H54 (cell line): ENCODE measurements at regions not wholly inside any gene's neighbourhood (a gene's known extent, or its start where the extent isn't known, plus 50 kb on each side); places are given as distances from the start of the nearest gene placed in this dataset.

Experiments
- DNase-seq: peaks from one replicate; pipeline ENCODE4 v3.0.0; 2011; ENCODE audit warnings: low spot score, mixed read lengths; ENCODE audit not compliant: insufficient read length
- FAIRE-seq: peaks from 3 replicates; lab custom pipeline; 2011; peaks lifted over from hg19 to GRCh38; lab: Jason Lieb, UNC
- POLR2A ChIP-seq: IDR thresholded peaks from 2 replicates; pipeline ENCODE4 v1.6.1; 2011; ENCODE audit warnings: low read depth, mild to moderate bottlenecking, low read length

DNA sequence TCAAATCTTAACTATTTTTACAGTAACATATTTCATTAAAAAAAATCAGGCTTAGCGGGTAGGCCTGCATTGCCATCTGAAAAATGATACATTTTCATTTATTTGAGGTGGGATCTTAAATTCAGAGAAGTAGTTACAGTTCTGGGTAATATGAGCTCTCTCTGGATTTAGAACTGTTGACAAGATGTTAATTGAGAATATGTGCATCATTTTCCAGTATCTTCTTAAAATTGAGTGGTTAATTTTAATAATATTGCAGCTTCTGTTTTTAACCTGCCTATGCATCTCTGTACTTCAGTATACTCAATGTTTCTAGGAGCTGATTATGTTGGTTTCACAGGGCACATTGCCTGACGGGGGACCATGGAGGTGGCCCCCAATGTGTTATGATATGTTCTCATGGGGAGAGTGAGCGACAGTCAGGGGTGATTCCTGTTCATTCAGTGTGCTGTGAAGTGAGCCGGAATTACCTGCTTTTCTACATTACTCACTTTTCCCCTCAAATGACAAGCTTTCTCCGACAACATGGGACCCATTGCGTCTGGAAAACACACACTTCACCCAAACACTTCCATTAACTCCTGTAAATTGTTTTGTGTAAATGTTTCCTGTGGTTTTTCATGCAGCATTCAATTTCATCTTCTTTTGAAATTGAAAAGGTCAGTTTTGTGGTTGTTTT lies 406.2 kb downstream of the MTX2 start:
- TF ChIP-seq POLR2A = no peak
- no peak for DNase-seq
- FAIRE-seq = no peak

DNA sequence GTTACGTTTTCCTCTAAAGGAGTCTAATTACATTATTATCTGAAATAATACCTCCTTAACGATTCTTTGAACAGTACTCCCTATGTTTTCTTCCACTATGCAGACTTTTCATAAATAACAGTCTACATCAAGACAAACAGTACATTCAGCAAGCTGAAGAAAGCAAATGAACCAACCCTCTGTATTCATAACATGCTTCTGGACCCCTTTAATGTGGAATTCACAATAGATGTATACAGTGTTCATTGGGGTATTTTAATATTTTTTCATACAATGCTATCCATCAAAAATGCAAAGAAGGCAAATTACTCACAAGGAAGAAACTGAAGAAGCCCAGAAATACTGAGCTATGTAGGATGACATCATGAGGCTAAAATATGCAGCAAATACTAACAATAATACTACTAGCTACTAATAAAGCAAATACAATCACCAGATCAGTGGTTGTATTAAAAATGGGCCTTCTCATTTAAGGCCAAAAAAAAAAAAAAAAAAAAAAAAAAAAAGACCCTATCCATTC lies 408.6 kb downstream of the MTX2 start:
- no peak for TF ChIP-seq POLR2A
- no peak for FAIRE-seq
- no peak for DNase-seq

DNA sequence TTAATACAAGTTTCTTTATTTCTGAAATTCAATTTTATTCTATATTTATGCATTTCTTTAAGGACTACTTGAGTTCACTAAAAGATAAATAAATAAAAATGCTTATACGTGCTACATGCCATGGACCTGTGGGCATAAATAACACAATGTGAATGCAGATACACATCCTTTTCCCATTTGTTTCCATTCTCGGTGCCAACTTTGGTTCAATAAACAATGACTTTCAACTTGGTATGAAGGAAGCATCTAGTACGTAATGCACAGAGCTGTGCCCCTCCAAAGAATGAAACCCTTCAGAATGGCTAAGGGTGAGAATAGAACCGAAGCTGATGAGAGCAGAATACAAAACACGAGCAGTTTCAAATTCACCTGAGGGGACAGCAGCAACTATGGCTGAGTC lies 409.3 kb downstream of the MTX2 start:
- no peak for TF ChIP-seq POLR2A
- no peak for DNase-seq
- peak; percentile 48 for FAIRE-seq

DNA sequence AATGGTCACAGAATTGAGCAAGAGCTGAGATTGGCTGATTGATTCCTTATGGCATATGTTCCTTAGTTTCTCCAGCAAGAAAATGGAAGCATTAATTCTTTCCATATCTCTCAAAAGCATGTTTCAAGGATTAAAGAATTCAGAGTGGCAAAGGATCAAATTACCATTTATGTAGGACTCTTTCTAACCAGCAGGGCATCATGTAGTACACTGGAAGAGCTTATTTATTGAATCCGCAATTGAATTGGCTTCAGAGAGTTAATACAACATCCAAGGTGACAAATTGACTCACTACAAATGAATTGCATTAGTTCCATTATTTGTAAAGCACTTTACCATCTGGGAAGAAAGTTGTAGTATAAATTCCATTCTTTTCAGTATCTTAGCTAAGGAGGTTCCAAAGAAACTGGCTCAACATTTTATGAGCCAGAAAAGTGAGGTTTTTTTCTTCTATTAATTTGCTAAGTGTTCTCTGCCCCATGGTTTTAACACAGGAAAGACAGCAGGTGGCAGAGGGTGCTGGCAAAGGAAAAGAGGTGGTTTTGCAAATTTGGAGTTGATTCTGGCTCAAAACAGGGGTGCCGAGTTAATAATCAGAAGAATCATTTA lies 409.9 kb downstream of the MTX2 start:
- TF ChIP-seq POLR2A = no peak
- no peak for DNase-seq
- no peak for FAIRE-seq

DNA sequence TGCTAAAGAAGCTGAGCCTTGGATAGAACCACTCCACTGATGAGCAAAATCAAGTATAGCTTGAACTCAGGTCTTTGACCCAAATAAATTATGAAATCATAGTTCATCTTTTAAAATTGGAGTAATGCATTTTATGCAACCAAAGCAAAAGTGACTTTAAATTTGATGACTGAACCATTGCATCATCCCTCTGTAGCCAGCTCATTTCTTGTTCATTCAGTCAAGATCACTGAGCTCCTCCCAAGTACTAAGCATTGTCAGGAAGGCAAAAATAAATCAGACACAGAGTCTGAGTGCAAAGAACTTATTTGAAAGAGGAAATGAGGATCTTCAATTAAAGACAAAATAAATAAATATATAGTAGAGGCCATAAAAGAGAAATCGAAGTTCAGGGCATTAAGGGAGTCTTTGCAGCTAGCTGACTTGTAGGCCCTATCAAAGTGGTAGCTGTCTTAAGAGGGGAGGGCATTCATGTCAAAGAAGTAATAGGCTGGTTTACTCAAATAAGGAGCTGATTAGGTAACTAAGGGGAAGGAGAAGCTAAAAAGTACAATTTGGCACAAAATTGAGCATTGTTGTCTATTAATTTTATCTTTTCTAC lies 411.8 kb downstream of the MTX2 start:
- FAIRE-seq = peak; percentile 61
- no peak for TF ChIP-seq POLR2A
- DNase-seq = no peak

DNA sequence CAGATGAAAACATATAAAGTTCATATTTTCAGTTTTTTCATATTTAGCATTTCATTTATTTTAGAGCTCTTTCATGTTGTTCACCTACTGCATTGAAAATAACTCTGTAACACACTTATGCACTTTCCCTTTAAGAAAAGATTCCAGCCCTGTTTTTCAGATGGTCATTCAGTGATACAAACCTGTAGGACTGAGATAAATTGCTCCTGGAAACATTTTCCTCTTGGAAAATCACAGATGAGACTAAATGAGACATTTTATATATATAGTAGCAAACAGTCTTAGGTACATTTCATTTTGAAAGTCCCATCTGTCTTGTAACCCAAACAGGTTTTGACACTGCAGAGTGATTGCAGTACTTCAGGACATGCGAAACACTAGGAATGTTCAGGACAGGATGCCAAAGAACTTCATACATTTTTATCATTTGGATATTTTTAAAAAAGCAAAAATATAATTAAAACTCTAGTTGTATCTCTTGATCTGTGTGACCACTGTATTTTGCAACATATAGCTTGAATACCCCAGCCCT lies 412.4 kb downstream of the MTX2 start:
- FAIRE-seq (no peak), DNase-seq (no peak)
- no peak for TF ChIP-seq POLR2A

DNA sequence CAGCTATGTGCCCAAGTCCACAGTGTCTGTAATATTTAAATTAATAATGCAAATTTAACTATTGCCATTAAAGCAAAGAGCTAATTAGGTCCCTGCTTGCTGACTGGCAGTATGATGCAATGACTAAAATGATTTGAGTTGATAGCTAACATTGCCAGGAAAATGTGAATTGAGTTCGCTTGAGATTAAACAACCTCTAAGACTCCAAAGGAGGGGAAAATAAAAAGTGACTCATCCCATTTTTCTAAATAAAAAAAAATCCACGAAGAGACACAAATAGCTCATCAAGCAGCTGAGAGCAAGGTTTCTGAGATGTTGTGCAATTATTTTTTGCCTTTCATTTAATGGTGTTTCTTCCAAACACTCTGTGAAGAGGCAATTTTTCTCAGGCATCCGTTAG lies 413.0 kb downstream of the MTX2 start:
- DNase-seq = no peak
- FAIRE-seq = no peak
- no peak for TF ChIP-seq POLR2A

DNA sequence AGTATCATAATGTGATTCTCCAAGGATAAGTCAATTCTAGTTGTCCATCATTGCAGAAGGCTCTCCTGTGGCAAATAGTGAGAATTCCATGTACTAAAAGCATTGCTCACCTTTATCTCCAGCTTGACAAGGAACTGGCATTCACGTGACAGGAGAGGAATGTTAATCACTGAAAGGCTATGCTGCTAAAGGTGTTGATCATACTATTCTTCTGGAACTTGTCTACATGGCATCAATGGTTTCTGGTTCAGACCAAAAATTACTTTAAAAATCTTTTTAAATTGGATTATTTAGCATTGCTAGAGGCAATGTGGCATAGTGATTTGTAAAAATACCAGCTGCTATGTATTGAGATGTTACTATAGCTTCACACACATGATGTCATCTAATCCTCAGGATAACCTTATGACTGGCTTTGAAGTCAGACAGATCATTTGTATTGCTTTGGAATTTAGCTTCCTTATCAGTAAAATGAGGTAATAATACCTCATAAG lies 414.4 kb downstream of the MTX2 start:
- DNase-seq (no peak), FAIRE-seq (no peak)
- TF ChIP-seq POLR2A = no peak

DNA sequence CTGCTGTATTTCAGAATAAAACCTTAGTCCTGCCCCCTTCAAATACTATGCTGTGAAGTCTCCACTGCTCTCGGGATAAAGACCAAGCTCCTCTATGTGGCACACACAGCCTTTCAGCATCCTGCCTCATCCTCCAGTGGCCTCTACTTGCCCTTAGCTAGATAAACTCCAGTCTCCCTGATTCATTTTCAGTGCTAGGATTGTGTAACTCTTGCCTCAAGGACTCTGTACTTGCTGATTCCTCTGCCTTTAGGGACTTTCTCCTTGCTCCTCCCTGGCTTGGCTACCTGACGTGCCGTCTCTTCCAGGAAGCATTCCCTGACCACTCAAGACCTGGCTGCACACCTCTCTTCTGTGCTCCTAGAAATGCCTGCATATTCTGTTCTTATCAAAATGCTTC lies 416.7 kb downstream of the MTX2 start:
- no peak for FAIRE-seq
- DNase-seq = no peak

DNA sequence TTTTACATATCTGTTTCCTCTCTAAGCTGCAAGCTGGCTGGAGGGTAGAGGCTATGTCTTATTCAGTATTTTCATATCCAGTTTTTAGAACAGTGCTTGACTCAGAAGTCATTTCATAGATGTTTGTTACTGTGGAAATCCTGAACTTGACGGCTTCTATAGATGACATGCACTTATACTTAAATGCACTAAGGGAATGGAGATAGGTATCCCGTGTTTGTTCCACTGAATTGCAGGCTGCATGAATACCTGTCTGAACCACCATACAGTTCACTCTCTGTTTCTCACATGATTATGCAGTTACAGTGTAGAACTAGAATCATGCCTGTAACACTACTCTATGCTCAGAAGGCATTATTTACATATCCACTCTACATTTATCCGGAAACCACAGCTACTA lies 417.1 kb downstream of the MTX2 start:
- no peak for FAIRE-seq
- DNase-seq = no peak
- TF ChIP-seq POLR2A = no peak

More for the DNA sequence above, 416.7 kb downstream of the MTX2 start:
- no peak for TF ChIP-seq POLR2A

DNA sequence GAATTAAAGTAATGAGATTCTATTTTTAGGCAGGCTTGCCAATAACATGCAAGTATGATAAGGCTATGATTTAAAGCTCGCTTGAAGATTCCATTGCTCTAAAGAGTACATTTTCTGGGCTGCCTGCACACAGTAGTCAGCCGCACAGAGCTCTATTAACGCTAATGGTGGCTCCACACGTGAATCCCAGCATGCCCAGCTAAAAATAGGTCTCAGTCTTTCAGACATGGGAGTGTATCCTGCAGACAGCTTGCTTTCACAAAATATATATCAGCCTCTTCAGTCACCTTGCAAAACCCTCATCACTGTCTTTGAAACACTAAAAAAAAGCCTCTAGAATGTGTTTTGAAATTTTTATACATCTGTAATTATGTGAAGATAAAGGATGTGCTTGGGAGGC lies 418.1 kb downstream of the MTX2 start:
- no peak for TF ChIP-seq POLR2A
- DNase-seq (no peak), FAIRE-seq (no peak)

DNA sequence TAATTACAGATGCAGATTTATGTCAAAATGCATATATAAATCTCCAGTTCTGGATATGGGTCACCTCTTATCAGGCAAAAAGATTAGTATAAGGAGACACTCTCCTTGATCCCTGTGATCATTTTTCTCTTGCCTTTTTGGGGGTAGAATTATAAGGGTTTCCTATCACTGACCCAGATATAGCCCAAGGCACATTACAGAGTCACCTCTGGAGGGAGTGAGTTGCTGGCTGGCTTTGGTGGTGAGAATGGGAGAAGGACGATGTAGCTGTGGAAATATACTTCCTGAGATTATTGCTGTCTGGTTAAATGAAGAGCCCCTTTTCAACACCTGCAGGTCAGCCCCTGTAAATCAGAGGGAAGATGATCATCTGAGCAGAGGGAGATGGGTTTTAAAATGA lies 418.7 kb downstream of the MTX2 start:
- DNase-seq = no peak
- no peak for FAIRE-seq
- TF ChIP-seq POLR2A = no peak

DNA sequence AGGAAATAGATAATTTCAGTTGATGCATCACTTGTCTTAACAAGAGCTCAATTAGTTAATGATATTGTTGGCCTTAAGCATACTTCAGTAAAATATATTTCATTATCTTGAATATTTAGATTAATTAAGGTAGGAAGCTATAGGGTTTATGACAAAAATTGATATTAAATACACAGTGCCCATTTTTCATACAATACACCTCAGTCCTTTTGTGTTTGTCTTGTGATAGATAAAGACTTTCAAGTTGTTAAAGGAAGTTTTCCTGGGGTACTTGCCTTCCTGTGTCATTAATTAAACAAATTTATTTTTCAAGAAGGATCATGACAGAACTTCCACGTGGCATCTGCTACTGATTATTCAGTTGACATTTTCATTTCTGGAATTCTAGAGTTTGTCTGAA lies 420.5 kb downstream of the MTX2 start:
- DNase-seq = no peak
- FAIRE-seq = no peak
- TF ChIP-seq POLR2A = no peak

DNA sequence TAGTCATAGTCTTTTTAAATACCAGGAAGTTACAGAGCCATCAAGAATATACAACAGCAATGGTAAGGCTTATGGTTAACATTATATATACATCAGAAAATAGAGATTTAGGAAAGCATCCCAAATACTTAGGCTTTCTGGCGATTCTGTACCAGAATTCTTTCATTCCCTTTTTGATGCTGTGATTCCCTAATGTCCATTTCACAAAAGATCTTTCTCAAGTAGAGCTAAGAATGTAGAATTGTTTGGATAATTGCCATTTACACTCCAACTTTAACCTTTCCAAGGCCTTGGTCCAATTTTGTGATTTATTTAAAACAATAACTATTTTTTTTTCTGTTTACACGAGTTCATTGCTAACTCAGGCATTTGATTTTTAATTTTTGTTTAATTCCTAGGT lies 422.2 kb downstream of the MTX2 start:
- no peak for DNase-seq
- TF ChIP-seq POLR2A = no peak
- FAIRE-seq = no peak

DNA sequence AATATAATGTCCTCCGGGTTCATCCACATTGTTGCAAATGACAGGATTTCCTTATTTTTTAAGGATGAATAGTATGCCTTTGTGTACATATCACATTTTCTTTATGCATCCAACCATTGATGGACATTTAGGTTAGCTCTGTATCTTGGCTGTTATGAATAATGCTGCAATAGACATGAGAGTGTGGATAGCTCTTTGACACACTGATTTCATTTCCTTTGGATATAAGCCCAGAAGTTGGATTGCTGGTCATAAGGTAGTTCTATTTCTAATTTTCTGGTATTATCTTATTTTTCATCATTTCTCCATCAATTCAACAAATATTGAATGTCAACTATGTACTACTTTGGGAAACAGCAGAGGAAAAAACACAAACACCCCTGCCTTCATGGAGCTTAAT lies 423.3 kb downstream of the MTX2 start:
- no peak for TF ChIP-seq POLR2A
- FAIRE-seq = no peak

More for the DNA sequence above, 423.3 kb downstream of the MTX2 start:
- DNase-seq = no peak
